ENCODE measurements at regions not wholly inside any gene's neighbourhood (a gene's known extent, or its start where the extent isn't known, plus 50 kb on each side); places are given as distances from the start of the nearest gene placed in this dataset.

- Histone ChIP-seq H3K27me3 (ENCODE audit: control insufficient read depth in 2 of 2, insufficient read depth in 2 of 2, low read length in 2 of 2) (peaks cover 25 to 43% of the 10 kb centered on the region in 2 experiments), H3K9ac (replicated peaks; ENCODE audit: extremely low read depth, insufficient read depth, low read length) (no peak overlapping the region), H3K4me1 (ENCODE audit: control insufficient read depth, extremely low read depth, insufficient read depth, low read length) (peaks cover 4% of the 10 kb centered on the region), H3K9me1 (replicated peaks; ENCODE audit: control insufficient read depth, extremely low read depth, insufficient read depth, low read length) (no peaks in the 10 kb centered on the region), H3K9me3 (replicated peaks; ENCODE audit: control insufficient read depth, insufficient read depth, low read length) (no peaks in the 10 kb centered on the region), H3K79me2 (ENCODE audit: control insufficient read depth, insufficient read depth, low read length) (no peaks in the 10 kb centered on the region), H3K36me3 (ENCODE audit: control insufficient read depth in 2 of 2, extremely low read depth in 1 of 2, insufficient read depth in 2 of 2, low read length in 2 of 2) (no peaks in the 10 kb centered on the region), H3K4me3 (replicated peaks in 1 of 3; ENCODE audit: insufficient read depth in 1 of 3, low read depth in 1 of 3, low read length in 3 of 3) (no peak overlapping the region), H2AFZ (ENCODE audit: low read depth, low read length) (no peak overlapping the region), H3K4me2 (ENCODE audit: insufficient read depth, low read length) (no peak overlapping the region), H4K20me1 (replicated peaks; ENCODE audit: control insufficient read depth, extremely low read depth, insufficient read depth, low read length) (no peaks in the 10 kb centered on the region), H3K27ac (ENCODE audit: insufficient read depth, low read depth, low read length) (no peak overlapping the region)
- POLR2A ChIA-PET = no interaction called here
- dilution Hi-C loops (cut with MboI; ENCODE audit: extremely low pct_ligation_motif_present, low sequenced_read_pairs) (no loop called here), intact Hi-C loops (cut with micrococcal nuclease) (no loop called here)
- FAIRE-seq (no peak), DNase-seq (ENCODE audit: low read depth, low spot score) (no peak)
- CTCF ChIA-PET = interaction anchor here (0.9 to 1.6 kb wide), 3 partner anchors 13 to 576 kb away, joined by 3 to 6 read pairs (median 4); no protein-coding TSS in a partner anchor
- TF ChIP-seq POLR2AphosphoS5 (IDR thresholded peaks at IDR 0.05; ENCODE audit: insufficient read depth, low read depth, low read length) (no peak), MAX (IDR thresholded peaks at IDR 0.05; ENCODE audit: insufficient read depth, insufficient read length) (no peak), POLR2A (IDR thresholded peaks at IDR 0.05; ENCODE audit: low read depth, low read length) (no peak), MYC (IDR thresholded peaks at IDR 0.05; ENCODE audit: low read depth, low read length) (no peak), EZH2 (IDR thresholded peaks at IDR 0.05; ENCODE audit: borderline replicate concordance, low read depth, low read length, severe bottlenecking) (no peak), CTCF (IDR thresholded peaks at IDR 0.05; ENCODE audit: extremely low read depth in 1 of 2, insufficient read depth in 1 of 2, low read depth in 1 of 2, low read length in 2 of 2) (no peak), FOS (IDR thresholded peaks at IDR 0.05; ENCODE audit: borderline replicate concordance, insufficient read depth, low read length) (no peak), JUN (IDR thresholded peaks at IDR 0.05; ENCODE audit: borderline replicate concordance, insufficient read depth, insufficient read length, low read depth) (no peak), GATA2 (IDR thresholded peaks at IDR 0.05; ENCODE audit: insufficient read depth, insufficient read length, low read depth, low read length) (no peak)
- BruUV-seq (replicated peaks) = no TSS peak
Measured at GRCh38 chr1:228650946-228651345, 84.3 kb upstream of the RHOU start.
